ENCODE measurements at regions not wholly inside any gene's neighbourhood (a gene's known extent, or its start where the extent isn't known, plus 50 kb on each side); places are given as distances from the start of the nearest gene placed in this dataset.

DNA sequence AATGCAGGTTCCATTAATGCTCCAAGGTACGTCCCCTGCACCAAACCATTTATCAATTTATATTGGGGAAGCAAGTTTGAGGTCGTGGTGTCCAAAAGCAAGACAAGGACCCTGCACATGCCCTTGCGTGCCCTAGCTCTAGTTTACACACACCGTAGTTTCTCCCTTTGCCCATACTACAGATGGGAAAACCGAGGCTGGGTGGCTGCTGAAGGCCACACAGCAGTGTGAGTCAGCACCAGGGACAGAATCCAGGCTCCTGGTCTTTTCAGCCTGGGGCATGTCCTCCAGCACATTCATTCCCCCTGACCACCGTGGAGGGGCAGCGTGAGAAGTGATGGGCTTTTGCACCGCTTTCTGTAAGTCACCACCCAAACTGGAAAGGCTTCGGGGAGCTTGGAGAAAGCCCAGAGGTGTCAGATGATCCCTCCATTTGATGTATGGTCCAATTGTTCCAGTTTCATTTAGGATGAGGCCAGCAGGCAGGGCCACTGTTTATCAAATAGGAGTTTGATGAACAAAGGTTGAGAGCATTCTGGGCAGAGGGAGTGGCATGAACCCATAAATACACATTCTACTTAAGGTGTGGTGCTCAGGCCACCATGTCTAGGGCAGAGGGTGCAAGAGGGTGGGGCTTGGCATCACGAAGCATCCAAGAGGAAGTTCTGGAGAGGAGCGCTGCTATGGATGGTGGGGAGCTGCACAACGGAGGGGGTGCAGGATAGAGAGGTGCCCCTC is 274.1 kb downstream of the HAUS1 start:
- DNase-seq (ENCODE audit: low read depth, low spot score) = no peak

GRCh38 chr18:46378864-46379207 is 274.7 kb downstream of the HAUS1 start:
- DNase-seq (ENCODE audit: low read depth, low spot score) = no peak

GRCh38 chr18:46379323-46379950 is 275.3 kb downstream of the HAUS1 start:
- DNase-seq (ENCODE audit: low read depth, low spot score) = no peak

DNA sequence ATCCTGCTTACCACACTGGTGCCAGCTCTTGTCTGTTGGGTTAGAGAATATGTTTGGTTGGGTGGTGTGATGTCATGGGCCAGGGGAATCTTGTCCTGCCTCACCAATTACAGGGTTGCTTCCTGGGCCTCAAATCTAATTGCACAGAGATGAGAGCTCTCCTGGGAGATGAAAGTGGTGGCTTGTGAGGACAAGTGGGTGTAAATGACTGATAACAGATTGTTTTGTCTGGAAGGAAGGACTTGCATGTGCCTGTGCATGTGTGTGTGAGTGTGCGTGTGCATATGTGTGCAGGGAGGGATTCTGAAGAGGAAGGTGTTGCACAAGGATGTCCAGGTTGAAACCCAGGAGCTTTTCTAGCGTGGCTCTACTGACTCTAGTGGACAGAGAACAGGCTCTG is 271.9 kb downstream of the LOXHD1 start:
- DNase-seq (ENCODE audit: low read depth, low spot score) = no peak

GRCh38 chr18:46386788-46387187 is 270.2 kb downstream of the LOXHD1 start:
- DNase-seq (ENCODE audit: low read depth, low spot score) = no peak

DNA sequence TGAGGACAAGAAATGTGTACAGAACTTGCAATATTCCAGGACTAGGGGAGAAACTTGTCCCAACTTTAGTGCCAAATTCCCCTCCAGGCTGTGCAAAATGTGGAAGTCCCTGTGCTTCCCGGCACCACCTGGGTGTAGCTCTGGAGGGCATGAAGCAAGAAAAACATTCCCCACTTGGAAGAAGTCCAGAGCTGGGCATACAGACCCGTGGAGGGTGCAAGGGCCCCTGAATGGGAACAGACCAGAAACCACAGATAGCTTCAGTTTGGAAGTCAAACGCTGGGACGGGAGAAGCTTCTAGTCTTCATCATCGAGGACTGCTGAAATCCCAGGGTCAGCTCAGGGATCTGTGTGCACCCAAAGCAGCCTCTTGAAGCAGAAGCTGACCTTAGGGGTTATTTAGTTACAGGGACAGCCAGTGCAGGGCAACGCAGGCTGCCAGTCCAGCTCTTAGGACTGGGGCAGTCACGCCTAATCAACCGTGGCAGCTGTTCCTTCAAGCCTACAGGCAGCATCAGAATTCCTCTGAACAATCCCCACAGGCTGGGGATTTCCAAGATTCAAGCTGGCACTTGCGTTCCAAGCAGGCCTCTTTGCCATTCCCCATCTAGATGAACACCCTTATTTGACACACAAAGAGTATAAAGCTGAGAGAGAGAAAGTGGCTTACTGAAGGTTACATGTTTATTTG is 269.4 kb downstream of the LOXHD1 start:
- peak; percentile 17 for DNase-seq (ENCODE audit: low read depth, low spot score)

GRCh38 chr18:46388286-46388685 is 268.7 kb downstream of the LOXHD1 start:
- no peak for DNase-seq (ENCODE audit: low read depth, low spot score)

- no peak for DNase-seq (ENCODE audit: low read depth, low spot score)
Measured at GRCh38 chr18:46392576-46392975, 264.4 kb downstream of the LOXHD1 start.

- DNase-seq (ENCODE audit: low read depth, low spot score) = peak; percentile 67
Measured at GRCh38 chr18:46393230-46393629, 263.8 kb downstream of the LOXHD1 start.

GRCh38 chr18:46393961-46394360 is 263.1 kb downstream of the LOXHD1 start:
- no peak for DNase-seq (ENCODE audit: low read depth, low spot score)

GRCh38 chr18:46395795-46396194 is 261.2 kb downstream of the LOXHD1 start:
- DNase-seq (ENCODE audit: low read depth, low spot score) = no peak

- no peak for DNase-seq (ENCODE audit: low read depth, low spot score)
Measured at GRCh38 chr18:46397174-46397573, 259.8 kb downstream of the LOXHD1 start.

GRCh38 chr18:46398005-46398404 is 259.0 kb downstream of the LOXHD1 start:
- DNase-seq (ENCODE audit: low read depth, low spot score) = no peak

- no peak for DNase-seq (ENCODE audit: low read depth, low spot score)
Measured at GRCh38 chr18:46398625-46399024, 258.4 kb downstream of the LOXHD1 start.

DNA sequence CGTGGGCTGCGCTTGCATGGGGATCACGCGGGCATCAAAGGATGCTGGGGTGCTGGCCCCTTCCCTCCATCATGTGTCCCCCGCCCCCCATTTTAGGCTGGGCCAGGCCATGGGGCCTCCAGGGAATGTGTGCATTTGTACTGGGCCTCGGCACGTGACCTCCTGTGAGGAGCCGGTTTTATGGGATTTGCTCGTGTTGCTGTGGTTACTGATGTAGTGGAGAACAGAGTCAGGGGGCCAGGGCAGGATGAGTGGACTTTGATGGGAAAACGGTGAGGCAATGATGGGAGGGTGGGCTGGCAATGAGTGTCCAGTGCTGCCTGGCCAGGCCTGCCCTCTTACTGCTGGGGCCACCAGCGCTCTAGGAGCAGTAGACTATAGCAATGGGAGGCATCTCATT is 257.7 kb downstream of the LOXHD1 start:
- DNase-seq (ENCODE audit: low read depth, low spot score) = no peak

- no peak for DNase-seq (ENCODE audit: low read depth, low spot score)
Measured at GRCh38 chr18:46400449-46400848, 256.6 kb downstream of the LOXHD1 start.

DNA sequence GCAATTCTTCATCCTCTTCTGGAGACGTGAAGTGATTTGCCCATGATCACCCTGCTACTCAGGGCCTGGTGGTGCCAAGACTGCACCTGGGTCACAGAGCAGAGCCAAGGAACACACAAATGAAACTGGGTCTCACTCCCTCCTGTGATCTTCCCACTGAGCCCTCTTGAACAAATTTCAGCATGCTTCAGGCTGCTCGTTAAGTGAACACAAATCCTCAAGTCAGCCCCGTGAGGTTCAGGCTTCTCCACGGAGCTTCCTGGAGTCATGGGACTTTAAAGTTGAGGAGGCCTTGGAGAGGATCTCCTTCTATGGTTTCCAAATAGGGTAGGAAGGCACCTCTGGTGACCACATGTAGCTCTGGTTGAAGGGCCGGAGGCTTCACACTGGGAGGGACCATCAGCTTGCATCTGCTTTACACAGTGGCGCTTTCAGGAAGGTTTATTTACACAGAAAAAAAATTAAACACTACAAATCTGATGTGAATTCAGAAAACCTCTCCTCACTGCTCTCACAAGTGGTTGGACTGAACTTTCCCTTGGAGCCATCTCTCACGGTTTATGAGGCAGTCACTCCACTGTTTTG is 255.4 kb downstream of the LOXHD1 start:
- DNase-seq (ENCODE audit: low read depth, low spot score) = no peak

GRCh38 chr18:46402396-46402795 is 254.6 kb downstream of the LOXHD1 start:
- DNase-seq (ENCODE audit: low read depth, low spot score) = no peak

- no peak for DNase-seq (ENCODE audit: low read depth, low spot score)
Measured at GRCh38 chr18:46402945-46403344, 254.1 kb downstream of the LOXHD1 start.

GRCh38 chr18:46405832-46406538 is 251.0 kb downstream of the LOXHD1 start:
- no peak for DNase-seq (ENCODE audit: low read depth, low spot score)

GRCh38 chr18:46406539-46406932 is 250.5 kb downstream of the LOXHD1 start:
- DNase-seq (ENCODE audit: low read depth, low spot score) = no peak
